Stimulated activated CD8-positive, alpha-beta memory T cell treated with anti-CD3 and anti-CD28 coated beads, Interleukin-12 subunit alpha, Interleukin-12 subunit beta, amount 100 ng/mL, for 24 hours (primary cell): ENCODE measurements at regions not wholly inside any gene's neighbourhood (a gene's known extent, or its start where the extent isn't known, plus 50 kb on each side); places are given as distances from the start of the nearest gene placed in this dataset.

ENCODE experiments used
- DNase-seq: peaks from one replicate; pipeline ENCODE4 v3.0.0-alpha.2; 2020; ENCODE audit errors: extremely low read depth

DNA sequence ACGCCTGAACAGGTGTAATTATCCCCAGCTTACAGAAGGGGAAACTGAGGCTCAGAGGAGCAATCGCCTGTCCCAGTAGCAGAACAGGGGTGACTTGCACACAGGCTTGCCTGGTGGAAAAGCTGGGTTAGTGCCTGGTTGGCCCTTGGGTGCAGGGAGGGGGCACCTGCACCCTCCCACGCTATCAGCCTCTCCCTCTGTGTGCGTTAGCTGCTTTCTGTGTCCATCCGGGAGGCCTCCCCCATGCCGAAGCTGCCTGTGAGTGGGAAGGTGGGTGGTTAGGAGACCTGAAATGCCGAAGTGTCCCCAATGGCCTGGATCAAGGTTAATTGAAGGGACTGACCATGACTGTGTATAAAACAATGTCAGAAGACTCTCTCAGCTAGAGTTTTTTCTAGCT, 295.0 kb downstream of the ZNF536 start:
- DNase-seq = no peak

DNA sequence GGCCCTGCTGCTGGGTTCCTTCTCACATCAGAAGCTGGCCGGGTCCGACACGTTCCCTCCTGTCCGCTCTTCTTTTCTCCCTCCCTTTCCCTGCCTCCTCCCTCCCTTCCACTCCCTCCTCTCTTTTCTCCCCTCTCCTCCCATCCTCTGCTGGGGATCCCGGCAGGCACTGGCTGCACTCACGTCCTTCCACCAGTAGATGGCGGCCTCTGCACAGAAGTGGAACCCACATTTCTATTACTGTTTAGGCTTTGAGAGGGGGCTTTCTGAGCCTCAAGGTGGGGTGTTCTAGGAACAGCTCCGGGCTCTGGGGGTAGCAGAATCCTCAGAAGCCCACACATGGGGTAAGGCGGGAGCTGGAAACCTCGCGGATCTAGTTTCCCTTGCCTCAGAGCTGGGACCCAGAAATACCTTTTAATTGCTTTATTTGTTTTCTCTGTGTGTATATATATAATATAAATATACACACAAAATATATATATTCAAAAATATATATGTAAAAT, 294.2 kb downstream of the ZNF536 start:
- DNase-seq = no peak

DNA sequence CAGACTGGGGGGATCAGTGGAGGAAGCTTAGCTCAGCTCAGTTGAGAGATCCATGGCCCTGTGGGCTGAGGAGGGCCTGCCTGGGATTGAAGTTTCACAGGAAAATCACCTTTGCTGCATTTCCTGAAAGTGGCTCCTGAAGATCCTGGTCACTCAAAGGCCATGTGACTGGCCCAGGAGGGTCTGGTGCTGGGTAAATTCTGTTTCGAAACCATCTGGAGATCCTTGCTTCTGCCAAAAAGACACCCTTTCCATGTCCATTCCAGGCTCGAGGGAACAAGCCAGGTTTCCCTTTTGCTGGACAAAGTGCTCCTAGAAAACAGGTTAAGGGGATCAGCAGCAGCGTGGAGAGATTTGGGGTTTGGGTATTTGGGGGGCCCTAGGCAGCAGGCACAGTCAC, 293.3 kb downstream of the ZNF536 start:
- DNase-seq = no peak

DNA sequence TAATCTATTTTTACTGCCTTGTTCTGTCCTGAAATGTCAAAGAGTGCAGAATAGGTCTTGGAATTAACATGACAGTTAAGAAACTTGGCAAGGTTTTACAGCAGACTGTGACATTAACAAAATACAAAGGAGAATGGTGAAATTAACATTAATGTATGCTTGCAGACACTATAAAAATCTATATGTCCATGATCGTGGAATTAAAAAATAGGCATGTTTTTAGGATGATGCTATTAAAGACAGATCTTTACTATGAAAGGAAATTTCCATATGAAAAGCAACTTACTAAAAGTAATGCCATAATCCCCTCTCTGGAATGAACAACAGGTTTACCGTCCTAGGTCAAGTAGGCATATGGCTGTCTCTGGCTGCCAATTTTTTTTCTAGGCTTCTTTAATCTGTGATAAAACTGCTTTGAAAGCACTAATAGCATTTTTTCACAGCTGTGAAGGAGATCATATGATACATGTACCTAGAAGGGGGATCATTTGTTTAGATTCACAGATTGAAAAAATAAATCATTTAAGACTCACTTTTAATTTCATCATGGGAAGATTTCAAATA, 291.5 kb downstream of the ZNF536 start:
- DNase-seq = no peak

DNA sequence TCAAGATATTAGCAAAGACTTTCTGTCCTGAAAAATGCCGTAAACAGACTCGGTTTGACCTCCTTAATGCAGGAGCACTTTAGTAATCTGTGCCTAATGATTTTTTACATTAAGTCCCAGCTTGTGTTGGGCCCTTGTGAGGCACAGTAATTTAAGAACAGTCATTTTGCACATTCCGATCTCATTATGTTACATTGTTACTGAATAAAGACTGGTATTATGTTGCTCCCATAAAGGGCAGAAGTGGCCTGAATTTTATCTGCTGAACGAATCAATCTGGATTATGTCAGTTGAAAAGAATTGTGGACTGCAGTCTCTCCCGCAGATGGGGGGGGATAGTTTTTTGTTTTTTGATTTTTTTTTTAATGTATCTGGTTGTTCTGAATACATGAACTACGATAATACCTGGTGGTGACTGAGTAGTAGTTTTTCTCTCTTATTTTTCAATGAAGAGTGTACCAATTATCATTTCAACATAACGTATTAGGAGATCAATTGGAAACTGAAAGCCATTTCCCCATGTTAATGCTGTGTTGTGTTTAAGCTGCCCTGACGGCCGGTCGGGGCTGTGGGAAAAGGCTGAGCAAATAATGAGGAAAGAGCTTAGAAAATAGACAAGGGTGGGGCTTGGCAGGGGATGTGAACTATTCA, 290.2 kb downstream of the ZNF536 start:
- DNase-seq = no peak

DNA sequence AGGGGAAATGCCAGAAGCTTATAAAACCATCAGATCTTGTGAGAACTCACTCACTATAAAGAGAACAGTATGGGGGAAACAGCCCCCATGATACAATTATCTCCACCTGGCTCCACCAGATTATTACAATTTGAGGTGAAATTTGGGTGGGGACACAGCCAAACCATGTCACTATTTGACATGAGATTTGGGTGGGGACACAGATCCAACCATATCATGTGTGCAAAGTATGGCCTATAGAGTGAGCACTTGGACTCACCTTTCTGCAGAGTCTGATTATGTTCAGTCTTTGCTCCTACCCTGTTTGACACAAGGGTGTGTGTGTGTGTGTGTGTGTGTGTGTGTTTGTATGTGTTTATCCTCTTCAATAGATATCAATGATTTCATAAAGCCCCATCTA, 287.5 kb downstream of the ZNF536 start:
- no peak for DNase-seq

DNA sequence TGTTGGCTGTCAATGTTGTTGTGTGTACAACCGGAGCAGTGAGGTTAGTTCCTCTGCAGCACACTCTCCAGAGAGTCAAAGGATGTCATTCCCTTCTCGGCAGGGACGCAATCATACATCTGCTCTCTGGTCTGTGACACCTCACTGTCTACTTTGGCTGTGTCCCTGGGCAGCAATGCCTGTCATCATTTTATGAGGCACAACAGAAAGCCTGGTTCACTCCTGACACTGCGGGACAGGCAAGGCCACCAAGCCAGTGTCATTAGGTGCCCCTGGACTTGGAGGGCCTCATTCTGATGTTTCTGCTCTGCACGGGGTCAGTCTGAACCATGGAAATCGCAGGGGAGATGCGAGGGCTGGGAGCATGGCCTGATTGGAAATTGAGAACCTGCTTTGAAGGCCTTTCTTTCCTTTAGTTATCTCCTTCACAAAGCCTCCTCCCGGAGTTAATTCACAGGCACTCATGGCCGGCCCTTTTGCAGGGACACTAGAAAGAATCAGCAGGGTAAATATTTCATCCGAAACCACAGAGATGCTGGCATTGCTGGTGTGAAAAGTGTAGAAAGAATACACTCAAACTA, 284.4 kb downstream of the ZNF536 start:
- no peak for DNase-seq

DNA sequence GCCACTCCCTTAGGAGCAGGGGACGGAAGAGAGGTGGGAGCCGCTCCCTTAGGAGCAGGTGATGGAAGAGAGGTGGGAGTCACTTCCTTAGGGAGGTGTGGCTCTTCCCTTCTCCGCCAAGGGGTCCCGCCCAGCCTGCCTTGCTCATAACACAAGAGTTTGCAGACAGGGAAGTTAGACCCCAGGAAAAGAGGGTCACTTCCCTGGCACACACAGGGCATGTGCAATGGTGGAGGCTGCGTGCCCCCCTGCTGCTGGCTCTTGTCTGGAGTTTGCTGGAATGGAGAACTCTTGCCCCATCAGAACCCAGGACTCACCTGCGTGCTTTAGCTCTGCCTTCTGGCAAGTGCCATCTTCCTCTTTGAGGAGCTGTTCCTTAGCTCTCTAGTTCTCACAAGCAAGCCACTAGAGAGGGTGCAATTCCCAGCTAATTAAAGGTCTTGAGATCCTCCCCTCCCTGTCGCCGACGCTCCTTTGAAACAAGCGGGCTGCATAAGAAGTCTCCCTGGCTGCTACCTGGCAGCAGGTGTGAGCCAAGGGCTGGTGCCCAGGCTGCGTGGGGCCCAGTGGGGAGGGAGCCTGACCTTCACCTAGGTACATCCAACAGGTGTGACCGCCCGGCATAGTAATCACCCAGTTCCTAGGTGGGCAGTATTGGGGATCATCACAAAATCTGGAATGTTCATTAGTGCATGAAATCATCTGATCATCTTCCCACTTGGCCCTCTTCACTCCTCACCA, 281.6 kb downstream of the ZNF536 start:
- no peak for DNase-seq

DNA sequence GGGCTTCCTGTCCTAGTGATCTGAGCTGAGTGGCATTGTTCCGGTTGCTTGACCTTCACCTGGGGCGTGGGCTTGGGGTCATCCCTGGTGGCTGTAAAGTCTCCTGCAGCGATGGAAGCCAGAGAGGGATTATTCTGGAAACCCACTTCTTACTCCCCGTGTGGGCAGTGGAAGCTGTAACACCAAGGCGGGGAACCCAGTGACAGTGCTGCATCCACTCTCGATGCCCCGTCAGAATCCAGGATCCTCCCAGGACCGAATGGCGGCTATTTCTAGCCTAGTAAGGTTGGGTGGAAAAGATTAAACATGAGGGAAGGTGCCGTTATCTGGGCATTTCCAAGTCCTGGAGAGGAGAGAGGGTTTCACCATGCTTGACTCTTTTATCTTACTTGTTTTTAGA, 280.6 kb downstream of the ZNF536 start:
- no peak for DNase-seq

DNA sequence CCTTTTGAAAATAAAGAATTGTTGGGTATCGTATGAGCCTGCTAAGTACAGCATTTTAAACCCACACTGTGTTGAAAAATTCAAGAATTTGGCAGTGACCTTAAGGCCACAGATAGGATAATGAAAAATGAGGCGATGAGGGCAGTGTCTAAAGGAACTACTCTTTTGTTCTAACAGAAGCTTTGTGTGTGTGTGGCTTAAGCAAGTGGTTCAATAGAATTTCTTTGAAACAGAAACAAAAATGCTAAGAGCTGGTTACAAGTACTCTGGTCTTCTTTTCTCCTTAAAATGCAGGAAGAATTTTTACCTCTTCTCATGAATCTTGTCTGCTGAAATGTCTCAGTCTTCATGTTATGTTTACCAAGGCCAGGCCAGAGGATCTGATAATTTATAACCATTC, 279.5 kb downstream of the ZNF536 start:
- DNase-seq = no peak

DNA sequence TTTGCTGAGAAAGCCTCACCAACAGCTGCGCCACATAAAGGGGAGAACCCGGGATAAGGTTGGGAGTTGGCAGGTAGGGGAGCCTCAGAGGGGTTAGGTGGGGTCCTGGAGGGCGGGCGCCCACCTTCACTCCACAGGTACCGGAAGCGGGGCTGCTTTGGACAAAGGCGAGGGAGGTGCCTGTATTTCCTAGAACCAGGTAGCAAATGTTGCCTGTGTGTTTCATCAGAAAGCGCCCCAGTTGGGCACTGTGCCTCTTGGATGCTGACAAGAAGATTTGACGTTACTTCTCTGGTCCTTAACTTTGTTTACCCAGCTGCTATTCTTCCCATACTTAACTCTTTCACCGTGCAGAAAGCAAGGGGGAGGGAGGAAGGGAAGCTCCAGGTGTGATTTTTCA, 278.9 kb downstream of the ZNF536 start:
- no peak for DNase-seq

DNA sequence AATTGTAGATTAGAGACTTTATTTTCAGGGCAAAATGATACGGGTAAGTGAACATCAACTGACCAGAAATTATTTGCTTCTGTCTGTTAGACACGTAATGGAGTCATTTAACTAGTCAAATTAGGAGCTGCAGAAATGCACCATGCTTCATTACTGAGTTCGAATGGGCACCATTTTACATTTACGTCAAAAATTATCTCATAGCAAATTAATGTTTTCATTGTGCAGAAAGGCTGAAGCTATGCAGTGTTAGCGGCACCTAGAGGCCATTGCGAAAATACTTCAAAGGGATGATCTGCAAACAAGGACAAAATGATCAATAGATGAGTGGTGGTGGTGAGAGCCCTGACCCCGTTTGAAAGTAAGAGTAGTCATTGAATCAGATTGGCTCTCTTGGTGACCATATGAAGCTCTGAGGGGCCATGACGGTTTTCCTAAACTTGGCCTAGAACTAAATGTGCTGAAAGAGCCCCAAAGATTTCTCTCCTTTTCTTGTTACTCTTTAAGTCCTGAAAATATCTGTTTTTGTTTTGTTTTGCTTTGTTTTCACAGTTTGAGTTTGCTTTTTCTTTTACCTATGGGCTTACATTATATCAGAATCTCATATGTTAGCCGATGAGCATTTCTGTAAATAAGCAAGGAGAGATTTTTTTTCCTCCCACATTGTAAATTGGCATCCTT, 277.9 kb downstream of the ZNF536 start:
- DNase-seq = no peak

DNA sequence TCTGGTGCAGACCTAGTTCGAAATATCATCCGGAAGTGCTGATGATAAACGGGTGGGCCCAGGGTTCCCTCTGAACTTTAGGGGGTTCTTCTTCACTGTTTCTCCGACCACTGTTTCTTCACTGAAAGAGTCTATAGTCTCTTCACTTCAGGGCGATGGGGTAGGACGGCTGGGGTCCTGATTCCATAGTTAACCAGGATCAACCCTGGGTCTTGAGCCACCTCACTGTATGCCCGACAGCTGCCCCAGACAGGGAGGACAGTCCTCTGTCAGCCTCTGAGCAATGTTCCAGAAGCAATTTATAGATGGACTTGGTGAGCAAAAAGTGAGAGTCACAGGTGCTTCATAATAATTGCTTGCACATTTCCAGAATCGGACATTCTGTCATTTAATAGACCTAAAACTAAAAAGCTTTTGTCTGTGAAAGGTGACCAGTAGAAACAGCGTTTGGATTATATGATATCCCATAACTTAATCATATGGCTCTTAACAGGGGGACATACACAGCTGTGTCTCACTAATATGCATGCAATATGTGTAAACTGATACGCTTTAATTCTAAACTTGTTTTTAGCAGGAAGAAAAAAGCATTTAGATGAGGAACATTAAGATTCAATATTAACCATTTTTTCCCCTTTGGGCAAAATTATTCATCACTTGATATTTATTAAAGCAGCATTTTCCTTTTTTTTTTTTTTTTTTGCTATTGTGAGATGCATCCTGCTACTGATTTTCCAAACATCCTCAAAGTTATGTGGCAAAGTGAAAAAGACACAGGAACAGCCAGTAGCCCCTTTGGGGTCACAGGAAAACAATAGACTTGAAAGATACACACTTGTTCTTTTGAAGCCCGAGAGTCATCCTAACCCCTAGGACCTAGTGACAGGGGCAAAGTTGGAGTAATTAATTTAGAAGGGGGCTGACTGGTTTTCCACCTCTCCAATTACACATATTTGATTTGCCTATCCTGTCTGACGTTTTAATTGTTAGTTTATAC, 277.0 kb downstream of the ZNF536 start:
- no peak for DNase-seq

DNA sequence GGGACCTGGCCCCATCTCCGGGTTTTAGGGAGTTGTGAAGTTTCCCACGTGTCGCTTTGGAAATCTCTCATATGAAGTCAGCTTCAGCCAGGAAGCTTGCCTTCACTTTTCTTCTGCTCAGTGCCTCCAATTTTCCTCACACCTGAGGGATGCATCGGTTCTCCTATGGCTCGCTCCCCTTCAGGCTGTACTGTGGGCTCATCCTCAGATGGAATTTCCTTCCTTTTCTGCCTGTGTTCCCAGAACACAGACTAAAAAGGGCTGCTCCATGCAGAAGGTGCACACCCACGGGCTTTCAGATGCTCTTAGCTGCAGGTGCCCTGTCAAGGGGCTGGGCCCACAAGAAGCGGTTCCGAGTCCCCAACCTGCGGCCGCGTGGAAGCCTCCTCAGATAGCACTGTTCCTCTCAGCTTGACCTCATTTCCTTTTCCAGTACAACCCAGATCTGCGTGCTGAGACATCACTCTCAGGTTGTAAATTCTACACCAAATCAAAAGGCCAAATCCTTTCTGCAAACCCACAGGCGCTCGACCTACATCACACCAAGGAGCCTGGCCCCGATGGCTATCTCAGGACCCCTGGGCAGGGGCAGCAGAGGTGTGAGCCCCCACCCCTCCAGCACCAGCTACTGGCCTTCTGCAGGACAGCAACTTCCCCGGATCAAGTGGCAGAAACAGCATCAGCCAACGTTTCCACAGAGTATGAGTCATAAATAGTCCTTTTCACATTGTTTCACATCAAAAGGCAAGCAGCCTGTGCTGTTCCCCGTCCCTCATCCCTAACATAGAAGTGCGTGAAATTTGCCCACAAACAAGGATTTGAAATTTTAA, 275.9 kb downstream of the ZNF536 start:
- no peak for DNase-seq

DNA sequence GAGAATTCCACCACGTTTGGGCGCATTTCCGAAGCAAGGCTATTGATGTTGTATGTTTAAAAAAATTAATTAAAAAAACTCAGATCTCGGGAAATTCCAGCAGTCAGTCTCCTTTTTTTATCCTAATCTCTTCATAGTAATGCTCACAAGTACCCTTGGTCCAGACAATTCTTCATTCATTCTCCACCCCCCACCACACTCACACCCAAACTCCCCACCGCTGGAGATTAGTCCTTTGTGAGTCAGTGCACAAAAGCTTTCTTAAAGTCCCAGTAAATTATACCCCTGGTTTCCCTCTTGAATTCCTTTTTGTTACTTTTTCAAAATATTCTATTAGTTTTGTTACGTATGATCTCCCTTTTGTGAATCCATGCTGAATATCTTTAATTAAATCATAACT, 274.6 kb downstream of the ZNF536 start:
- no peak for DNase-seq

DNA sequence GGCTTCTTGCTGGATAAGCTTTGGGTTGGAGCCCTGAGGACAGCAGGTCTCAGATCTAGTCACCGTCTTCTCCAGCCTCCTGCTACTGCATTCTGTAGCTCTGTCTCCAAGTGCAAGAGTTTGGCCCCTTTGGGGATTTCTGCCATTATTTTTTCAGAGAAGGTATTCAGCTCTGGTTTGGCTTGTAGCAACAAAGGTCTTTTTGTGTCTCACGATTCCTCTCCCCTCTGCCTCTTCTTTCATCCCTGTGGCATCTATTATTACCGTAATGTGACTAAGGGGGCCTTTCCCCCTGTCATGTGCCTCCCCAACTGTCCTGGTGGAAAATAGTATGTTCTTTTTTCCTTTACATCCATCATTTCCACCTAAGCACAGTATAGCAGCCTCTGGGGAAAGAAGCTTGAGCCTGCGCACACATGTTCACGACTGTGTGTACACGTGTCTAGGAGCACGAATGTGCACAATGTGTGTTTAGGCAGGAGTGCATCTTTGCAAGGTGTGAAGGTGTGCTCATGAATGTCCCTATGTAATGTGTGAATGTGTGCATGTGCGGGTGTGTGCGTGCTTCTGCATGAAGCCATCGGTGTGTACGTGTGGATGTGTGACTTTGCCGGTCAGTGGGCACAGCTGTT, 273.9 kb downstream of the ZNF536 start:
- DNase-seq = no peak

DNA sequence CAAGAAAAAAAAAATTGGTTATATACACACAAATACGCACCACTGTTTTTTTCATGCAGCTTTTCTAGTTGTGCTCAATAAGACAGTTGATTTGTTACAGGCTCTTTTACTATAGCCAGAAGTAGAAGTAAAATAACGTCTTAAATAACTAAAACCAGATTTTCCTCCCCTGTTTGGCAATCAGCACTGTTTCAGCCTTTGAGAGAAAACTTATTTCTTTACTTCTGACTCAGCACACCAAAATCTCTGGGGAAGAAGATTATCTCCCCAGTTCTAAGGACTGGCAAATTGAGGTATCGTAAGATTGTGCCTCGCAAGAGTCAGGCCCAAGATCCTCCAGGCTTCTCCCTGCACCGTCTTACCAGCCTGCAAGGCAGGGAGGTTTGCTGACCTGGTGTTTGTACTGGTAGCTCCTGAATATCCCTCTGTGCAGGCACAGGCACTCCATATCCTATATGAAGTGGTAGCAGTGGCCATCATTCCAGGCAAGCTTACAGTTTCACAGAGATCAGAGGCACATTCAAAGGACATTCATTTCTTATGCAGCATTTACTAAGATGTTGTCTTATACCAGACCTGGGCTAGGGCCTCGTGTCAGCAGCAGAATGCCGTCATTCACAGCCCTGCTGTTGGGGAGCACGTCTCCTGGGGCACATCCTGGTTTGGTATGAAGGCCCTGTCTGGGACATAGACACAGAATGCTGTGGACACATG, 268.2 kb downstream of the ZNF536 start:
- no peak for DNase-seq

DNA sequence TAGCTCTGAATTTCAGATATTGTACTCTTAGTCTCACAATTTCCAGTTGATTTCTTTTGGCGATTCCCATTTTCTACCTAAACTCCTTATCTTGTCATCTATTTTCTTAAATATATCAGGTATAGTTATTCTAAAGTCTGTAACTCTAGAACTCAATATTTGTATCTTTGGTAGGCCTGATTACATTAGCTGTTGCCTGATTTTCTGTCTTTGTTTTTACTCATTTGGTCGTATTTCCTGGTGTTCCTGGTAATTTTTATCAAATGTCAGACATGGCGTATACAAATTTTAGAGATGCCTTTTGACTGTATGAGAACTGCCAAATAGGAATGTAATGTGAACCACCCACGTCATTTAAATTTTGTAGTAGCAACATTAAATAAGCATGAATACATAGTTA, 266.7 kb downstream of the ZNF536 start:
- no peak for DNase-seq

DNA sequence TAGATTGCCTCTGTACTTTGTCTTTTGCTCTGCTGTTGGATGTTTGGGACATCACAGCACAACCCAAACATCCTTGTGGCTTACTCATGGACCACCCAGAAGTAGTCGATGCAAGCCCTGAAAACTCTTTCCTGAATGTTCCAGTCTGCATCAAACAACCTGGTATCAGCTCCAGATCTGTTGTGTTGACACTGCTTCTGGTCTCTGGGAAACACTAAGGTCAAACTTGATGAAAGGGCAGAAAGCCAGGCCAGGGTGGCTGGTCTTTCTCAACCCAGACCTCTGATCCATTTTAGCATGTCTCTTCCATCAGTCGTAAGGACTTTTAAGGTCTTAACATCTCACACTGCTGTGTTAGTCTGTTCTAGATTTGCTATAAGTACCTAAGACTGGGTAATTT, 265.7 kb downstream of the ZNF536 start:
- DNase-seq = no peak
